ENCODE measurements at regions not wholly inside any gene's neighbourhood (a gene's known extent, or its start where the extent isn't known, plus 50 kb on each side); places are given as distances from the start of the nearest gene placed in this dataset.

- no peak overlapping the region for H3K27ac ChIP-seq
- H3K4me3 ChIP-seq: no peak overlapping the region
- no peak for DNase-seq (ENCODE audit: low spot score)
- no peak for TF ChIP-seq CTCF (IDR thresholded peaks at IDR 0.05)
Observed at GRCh38 chr4:33029976-33030375, 2309.8 kb downstream of the PCDH7 start.

- H3K4me3 ChIP-seq: no peak overlapping the region
- no peak overlapping the region for H3K27ac ChIP-seq
- no peak for DNase-seq (ENCODE audit: low spot score)
- TF ChIP-seq CTCF (IDR thresholded peaks at IDR 0.05): no peak
Observed at GRCh38 chr4:33031328-33031727, 2311.2 kb downstream of the PCDH7 start.

GRCh38 chr4:33037464-33037863 is 2317.3 kb downstream of the PCDH7 start:
- H3K4me3 ChIP-seq: no peak overlapping the region
- H3K27ac ChIP-seq: no peak overlapping the region
- no peak for DNase-seq (ENCODE audit: low spot score)
- TF ChIP-seq CTCF (IDR thresholded peaks at IDR 0.05): no peak

GRCh38 chr4:33045334-33045733 is 2325.2 kb downstream of the PCDH7 start:
- Histone ChIP-seq H3K4me3 (no peak overlapping the region), H3K27ac (no peak overlapping the region)
- DNase-seq (ENCODE audit: low spot score): no peak
- no peak for TF ChIP-seq CTCF (IDR thresholded peaks at IDR 0.05)

GRCh38 chr4:33052241-33052640 is 2332.1 kb downstream of the PCDH7 start:
- no peak for TF ChIP-seq CTCF (IDR thresholded peaks at IDR 0.05)
- Histone ChIP-seq H3K4me3 (no peak overlapping the region), H3K27ac (no peak overlapping the region)
- no peak for DNase-seq (ENCODE audit: low spot score)

GRCh38 chr4:33054161-33054560 is 2334.0 kb downstream of the PCDH7 start:
- Histone ChIP-seq H3K4me3 (no peak overlapping the region), H3K27ac (no peak overlapping the region)
- DNase-seq (ENCODE audit: low spot score): no peak
- TF ChIP-seq CTCF (IDR thresholded peaks at IDR 0.05): no peak

GRCh38 chr4:33054656-33055196 is 2334.6 kb downstream of the PCDH7 start:
- no peak for TF ChIP-seq CTCF (IDR thresholded peaks at IDR 0.05)
- Histone ChIP-seq H3K27ac (no peak overlapping the region), H3K4me3 (no peak overlapping the region)
- DNase-seq (ENCODE audit: low spot score): no peak
